Heart right ventricle (tissue), 16 donors: ENCODE measurements at regions not wholly inside any gene's neighbourhood (a gene's known extent, or its start where the extent isn't known, plus 50 kb on each side); places are given as distances from the start of the nearest gene placed in this dataset.

ENCODE experiments used
- ATAC-seq, 8 donors: fragments of 200-7000 bp; cut with Tn5 transposase; one replicate each; pipeline ENCODE4 v1.9.1; 2020; ENCODE audit warnings: mild to moderate bottlenecking in 8 of 8, moderate library complexity in 8 of 8, moderate number of reproducible peaks in 1 of 8
- DNase-seq, 2 donors: peaks; one replicate each; pipeline ENCODE4 v3.0.0-alpha.2; 2020
- H3K27ac ChIP-seq, 10 donors: fragments of 200-600 bp; sonication (generic) in 2 of 10; one replicate each; pipeline versions ENCODE4 v1.5.0 to v1.8.0; 2020 to 2022; ENCODE audit warnings: mild to moderate bottlenecking in 3 of 10
- H3K27me3 ChIP-seq, 7 donors: fragments of 200-600 bp; one replicate each; pipeline ENCODE4 v1.8.0; 2021 to 2022; ENCODE audit warnings: mild to moderate bottlenecking in 2 of 7
- H3K36me3 ChIP-seq, 9 donors: fragments of 200-600 bp; sonication (generic) in 1 of 9; one replicate each; pipeline versions ENCODE4 v1.5.0 to v1.8.0; 2020 to 2022; ENCODE audit warnings: mild to moderate bottlenecking in 2 of 9
- H3K4me1 ChIP-seq, 9 donors: fragments of 200-600 bp; sonication (generic) in 1 of 9; one replicate each; pipeline versions ENCODE4 v1.5.0 to v1.8.0; 2020 to 2022; ENCODE audit warnings: mild to moderate bottlenecking in 4 of 9
- H3K4me3 ChIP-seq, 10 donors: fragments of 200-600 bp; sonication (generic) in 2 of 10; one replicate each; pipeline versions ENCODE4 v1.5.0 to v1.8.0; 2020 to 2022; ENCODE audit warnings: mild to moderate bottlenecking in 7 of 10, moderate library complexity in 2 of 10
- H3K9me3 ChIP-seq, 11 donors: fragments of 200-600 bp in 10 of 11; sonication (generic) in 2 of 11; one replicate each; pipeline versions ENCODE4 v1.5.0 to v1.8.0; 2013 to 2022; ENCODE audit warnings: mild to moderate bottlenecking in 2 of 11, control low read depth in 1 of 11, moderate library complexity in 1 of 11
- whole genome bisulfite sequencing, 2 donors: extraction: QIAGEN DNeasy Blood & Tissue Kit; methylation state at CpG; one replicate each; pipeline ENCODE4 v1.1.7; 2013; ENCODE audit warnings: inconsistent platforms in 1 of 2; 5-methylcytosine and 5-hydroxymethylcytosine counted together
- intact Hi-C, 10 donors: fragments of 100-400 bp; cut with DNase I; formaldehyde crosslinking; loops; one replicate each; pipeline versions ENCODE4 v1.11.1 to v1.14.2; 2022
- TF ChIP-seq, protein P1 (sequence below), 9 donors: fragments of 200-600 bp; sonication (generic) in 2 of 9; IDR thresholded peaks; one replicate each; pipeline versions ENCODE4 v1.5.0 to v1.8.0; 2021 to 2022; ENCODE audit warnings: antibody characterized with exemption in 9 of 9, mild to moderate bottlenecking in 5 of 9, moderate library complexity in 1 of 9
- donor health status: Arrhythmogenic right ventricular cardiomyopathy.
- donor health status: ischemic (EF 13 %, LVEDD 7.1; RV severe dilation, severe dysfunction).
- donor health status: healthy with polysubstance abuse.
- donor health status: DM: no; HTN: yes; CAD: no.
- donor health status: DM: no; HTN: no; CAD: no.
- donor health status: ischemic (EF 25% LVEDD 6.9; RV normal size, moderate dysfunction).
- donor health status: ischemic (EF 25% LVEDD 5.7; RV mildly dilated, moderate dysfunction).
- donor health status: healthy.
- donor health status: DM: yes; HTN: yes; CAD: no.
- donor health status: Ischemic cardiomyopathy.
- donor health status: ischemic (EF 35%, LVEDD 5.7; RV mildly dilated, moderate dysfunction).
- donor health status: nonischemic (EF 11% LVEDD 7.7; RV severe dilation, severe dysfunction).
- donor health status: DM: yes; HTN: yes; CAD: no.
- donor health status: PGD.
- donor health status: ischemic (EF 29% LVEDD 5.4; RV normal size, mild dysfunction).
- donor health status: nonischemic (EF 23%, LVEDD 6.1; RV moderate dilation, normal function).

DNA sequence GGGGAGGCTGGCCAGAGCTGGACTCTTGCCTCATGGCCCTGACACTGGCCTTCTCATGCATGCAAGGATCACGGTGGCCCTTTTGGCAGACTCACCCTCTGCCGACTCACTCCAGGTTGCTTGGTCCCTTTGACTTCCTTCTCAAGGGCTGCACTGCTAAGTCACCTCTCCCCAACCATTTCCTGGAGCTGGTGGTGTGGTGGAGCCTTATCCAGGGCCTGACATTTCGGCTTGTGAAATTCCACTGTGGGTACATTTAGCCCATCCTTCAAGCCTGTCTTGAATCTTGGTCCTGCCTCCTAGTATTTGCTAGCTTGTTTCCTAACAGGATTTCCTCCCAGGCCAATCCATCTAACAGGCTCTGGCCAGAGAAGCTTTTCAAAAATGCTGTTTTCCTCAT, 52.6 kb upstream of the JUN start:
- H3K36me3 ChIP-seq, result no peaks in the 10 kb centered on the region
- ATAC-seq (peak; percentile 31 to 62 (median 50)), DNase-seq (no peak)
- no peak overlapping the region for H3K4me3 ChIP-seq
- intact Hi-C loops, result no loop called here
- whole genome bisulfite sequencing, 2 donors, result 62 to 64% methylated on average over 3 of the region's 3 CpGs
- H3K9me3 ChIP-seq, result no peaks in the 10 kb centered on the region
- H3K27ac ChIP-seq, result peak overlapping the region in 3 of 10 donors; percentile 5 to 44 (median 7)
- no peaks in the 10 kb centered on the region for H3K27me3 ChIP-seq
- peaks cover 0 to 12% (median 7%) of the 10 kb centered on the region in 9 donors for H3K4me1 ChIP-seq
- TF ChIP-seq, protein P1, sequence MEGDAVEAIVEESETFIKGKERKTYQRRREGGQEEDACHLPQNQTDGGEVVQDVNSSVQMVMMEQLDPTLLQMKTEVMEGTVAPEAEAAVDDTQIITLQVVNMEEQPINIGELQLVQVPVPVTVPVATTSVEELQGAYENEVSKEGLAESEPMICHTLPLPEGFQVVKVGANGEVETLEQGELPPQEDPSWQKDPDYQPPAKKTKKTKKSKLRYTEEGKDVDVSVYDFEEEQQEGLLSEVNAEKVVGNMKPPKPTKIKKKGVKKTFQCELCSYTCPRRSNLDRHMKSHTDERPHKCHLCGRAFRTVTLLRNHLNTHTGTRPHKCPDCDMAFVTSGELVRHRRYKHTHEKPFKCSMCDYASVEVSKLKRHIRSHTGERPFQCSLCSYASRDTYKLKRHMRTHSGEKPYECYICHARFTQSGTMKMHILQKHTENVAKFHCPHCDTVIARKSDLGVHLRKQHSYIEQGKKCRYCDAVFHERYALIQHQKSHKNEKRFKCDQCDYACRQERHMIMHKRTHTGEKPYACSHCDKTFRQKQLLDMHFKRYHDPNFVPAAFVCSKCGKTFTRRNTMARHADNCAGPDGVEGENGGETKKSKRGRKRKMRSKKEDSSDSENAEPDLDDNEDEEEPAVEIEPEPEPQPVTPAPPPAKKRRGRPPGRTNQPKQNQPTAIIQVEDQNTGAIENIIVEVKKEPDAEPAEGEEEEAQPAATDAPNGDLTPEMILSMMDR (IDR thresholded peaks at IDR 0.05), result no peak

DNA sequence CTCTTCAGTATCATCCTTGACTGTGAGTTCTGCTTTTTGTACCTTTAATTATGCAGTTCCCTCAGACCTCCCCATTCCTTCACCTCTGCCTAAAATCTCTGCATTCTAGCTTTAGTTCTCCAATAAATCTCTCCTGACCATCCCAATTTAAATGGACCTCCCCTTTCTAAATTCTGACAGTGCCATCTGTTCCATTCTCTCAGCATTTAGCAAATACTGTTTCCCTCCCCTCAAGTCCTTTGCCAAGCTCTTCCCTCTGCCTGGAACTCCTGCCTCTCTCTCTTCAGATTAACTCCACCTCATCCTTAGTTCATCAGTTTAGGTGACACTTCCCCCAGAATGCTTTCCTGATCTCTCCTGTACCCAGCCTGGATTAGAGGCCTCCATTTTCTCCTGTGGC, 54.0 kb upstream of the JUN start:
- no peak overlapping the region for H3K4me3 ChIP-seq
- TF ChIP-seq, protein P1 (IDR thresholded peaks at IDR 0.05), result no peak
- intact Hi-C loops, result no loop called here

DNA sequence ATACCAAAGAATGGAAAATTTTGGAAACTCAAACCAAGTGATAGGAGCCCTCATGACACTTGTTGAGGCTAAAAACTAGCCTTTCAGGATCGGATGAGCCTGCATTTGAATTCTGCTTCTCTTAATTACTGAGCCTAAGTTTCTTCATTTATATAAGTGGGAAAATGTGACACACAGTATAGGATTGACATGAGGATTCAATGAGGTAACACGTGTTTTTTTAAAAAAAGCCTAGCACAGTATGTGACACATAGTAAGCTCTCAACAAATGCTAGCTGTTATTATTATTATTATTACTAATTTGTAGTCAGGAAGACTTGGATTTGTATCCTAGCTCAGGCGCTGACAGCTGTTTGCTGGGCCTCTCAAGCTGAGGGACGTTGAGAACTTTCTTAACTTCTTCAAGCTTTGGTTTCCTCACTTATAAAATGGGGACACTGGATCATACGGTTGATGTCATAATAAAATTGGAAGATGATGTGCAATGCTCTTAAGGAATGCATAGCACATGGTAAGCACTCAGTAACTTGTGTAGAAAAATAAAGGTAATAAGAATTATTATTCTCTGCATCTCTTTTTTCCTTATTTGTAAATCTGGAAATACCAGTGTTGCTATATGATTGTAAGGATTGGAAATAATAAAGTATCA, 55.4 kb upstream of the JUN start:
- Histone ChIP-seq H3K4me3 (no peak overlapping the region), H3K9me3 (no peaks in the 10 kb centered on the region), H3K4me1 (peaks cover 0 to 12% (median 7%) of the 10 kb centered on the region in 9 donors), H3K27me3 (no peaks in the 10 kb centered on the region), H3K27ac (no peak overlapping the region), H3K36me3 (no peaks in the 10 kb centered on the region)
- no peak for DNase-seq
- no peak for ATAC-seq
- TF ChIP-seq, protein P1 (IDR thresholded peaks at IDR 0.05), result no peak
- intact Hi-C loops, result no loop called here
- 68 to 71% methylated on average over 5 of the region's 5 CpGs for WGBS, 2 donors

More for the DNA sequence above, 54.0 kb upstream of the JUN start:
- no peak for ATAC-seq
- Histone ChIP-seq H3K27me3 (no peaks in the 10 kb centered on the region), H3K27ac (no peak overlapping the region), H3K36me3 (no peaks in the 10 kb centered on the region), H3K9me3 (no peaks in the 10 kb centered on the region), H3K4me1 (peaks cover 0 to 12% (median 7%) of the 10 kb centered on the region in 9 donors)
- DNase-seq, result no peak

DNA sequence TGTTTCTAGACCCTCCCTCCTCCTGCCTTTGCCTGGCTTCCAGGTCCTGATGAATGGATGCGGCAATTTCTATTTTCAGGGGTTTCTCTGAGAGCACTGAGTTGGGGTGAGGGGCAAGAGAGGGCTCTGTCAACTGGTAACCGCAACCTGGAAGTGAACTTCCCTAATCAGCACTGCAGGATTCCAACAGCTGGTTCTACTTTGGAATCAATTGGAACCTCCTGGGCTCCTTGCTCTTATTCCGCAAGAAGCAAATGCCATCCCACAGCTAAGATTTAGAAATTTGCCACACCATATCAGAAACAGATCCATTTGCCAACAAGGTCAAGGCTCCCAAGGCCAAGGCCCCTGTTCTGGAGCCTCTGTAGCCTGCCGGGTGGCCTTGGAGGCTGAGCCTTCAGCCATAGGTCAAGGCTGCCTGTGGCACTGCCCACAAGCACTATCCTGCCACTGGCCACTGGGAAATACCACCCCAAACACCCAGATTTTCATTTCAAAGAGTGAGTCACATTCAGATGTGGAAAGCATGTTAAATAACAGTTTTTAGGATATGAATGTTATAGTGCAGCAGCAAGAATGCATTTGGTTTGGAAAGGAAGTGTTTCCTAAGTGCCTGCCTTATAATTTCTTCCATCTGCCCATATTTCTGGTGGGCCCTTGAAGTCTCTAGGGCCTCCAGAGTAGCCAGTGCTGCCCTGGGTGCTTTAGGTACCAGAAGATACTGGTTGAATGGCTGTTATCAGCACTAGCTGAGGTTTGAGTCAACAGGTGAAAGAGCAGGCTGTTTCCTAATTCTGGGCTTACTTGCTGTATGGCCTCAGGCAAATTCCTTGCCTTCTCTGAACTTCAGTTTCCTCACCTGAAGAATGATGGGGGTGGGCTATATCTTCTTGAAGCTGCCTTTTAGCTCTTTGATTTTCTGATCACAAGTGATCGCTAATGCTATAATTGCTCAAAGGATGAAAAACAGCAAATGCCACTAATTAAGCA, 56.3 kb upstream of the JUN start:
- ATAC-seq, result no peak

More for the DNA sequence above, 56.3 kb upstream of the JUN start:
- Histone ChIP-seq H3K4me3 (no peak overlapping the region), H3K9me3 (no peaks in the 10 kb centered on the region), H3K4me1 (peaks cover 0 to 12% (median 7%) of the 10 kb centered on the region in 9 donors), H3K27ac (no peak overlapping the region), H3K27me3 (no peaks in the 10 kb centered on the region), H3K36me3 (no peaks in the 10 kb centered on the region)
- DNase-seq, result no peak
- intact Hi-C loops, result no loop called here
- WGBS, 2 donors, result 94 to 98% methylated on average over 5 of the region's 5 CpGs
- TF ChIP-seq, protein P1 (IDR thresholded peaks at IDR 0.05), result no peak
